ENCODE measurements at regions not wholly inside any gene's neighbourhood (a gene's known extent, or its start where the extent isn't known, plus 50 kb on each side); places are given as distances from the start of the nearest gene placed in this dataset.

DNA sequence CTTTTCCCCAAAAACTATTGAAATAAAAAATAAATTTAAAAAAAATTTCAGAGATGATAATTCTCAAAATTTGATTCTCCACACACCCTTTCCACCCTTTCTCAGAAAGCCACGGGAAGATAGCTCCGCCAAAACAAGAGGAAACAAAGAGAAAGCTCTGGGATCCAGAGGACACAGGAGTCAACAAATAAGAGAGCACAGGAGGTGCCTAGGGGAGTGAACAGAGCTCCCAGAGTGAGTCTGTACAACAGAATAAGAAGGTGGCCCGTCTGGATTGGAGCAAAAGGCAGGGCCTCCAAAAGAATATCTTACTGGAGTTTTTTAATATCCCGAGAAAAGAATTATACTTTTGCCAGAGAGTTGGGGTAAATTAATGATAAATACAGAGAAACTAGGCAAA lies 96.3 kb upstream of the DRD2 start:
- Histone ChIP-seq H3K9ac (no peak overlapping the region), H3K9me2 (ENCODE audit: insufficient read depth) (no peaks in the 10 kb centered on the region), H3K4me1 (ENCODE audit: insufficient read depth) (no peaks in the 10 kb centered on the region), H3K79me2 (ENCODE audit: insufficient read depth) (no peaks in the 10 kb centered on the region), H3K9me3 (ENCODE audit: low read depth) (no peaks in the 10 kb centered on the region), H3K27me3 (replicated peaks; ENCODE audit: insufficient read depth) (peaks cover 18% of the 10 kb centered on the region), H3F3A (ENCODE audit: insufficient read depth) (no peaks in the 10 kb centered on the region), H3K4me3 (no peak overlapping the region), H3K36me3 (ENCODE audit: low read depth) (no peaks in the 10 kb centered on the region), H4K20me1 (ENCODE audit: insufficient read depth) (no peaks in the 10 kb centered on the region), H3K27ac (no peak overlapping the region), H2AFZ (no peak overlapping the region), H3K4me2 (ENCODE audit: unreplicated experiment) (no peak overlapping the region)
- in situ Hi-C loops (cut with MboI): no loop called here
- DNase-seq: no peak
- 49 to 52% methylated on average over 4 of the region's 4 CpGs for WGBS, 2 experiments (ENCODE audit: low coverage in 1 of 2, low lambda C conversion rate in 2 of 2, missing lambda C conversion rate in 2 of 2)
- TF ChIP-seq EZH2 (IDR thresholded peaks at IDR 0.05; ENCODE audit: insufficient read depth, poor library complexity, severe bottlenecking): no peak
- no peak for TF ChIP-seq EZH2phosphoT487 (IDR thresholded peaks at IDR 0.05; ENCODE audit: insufficient read depth, low read depth)

DNA sequence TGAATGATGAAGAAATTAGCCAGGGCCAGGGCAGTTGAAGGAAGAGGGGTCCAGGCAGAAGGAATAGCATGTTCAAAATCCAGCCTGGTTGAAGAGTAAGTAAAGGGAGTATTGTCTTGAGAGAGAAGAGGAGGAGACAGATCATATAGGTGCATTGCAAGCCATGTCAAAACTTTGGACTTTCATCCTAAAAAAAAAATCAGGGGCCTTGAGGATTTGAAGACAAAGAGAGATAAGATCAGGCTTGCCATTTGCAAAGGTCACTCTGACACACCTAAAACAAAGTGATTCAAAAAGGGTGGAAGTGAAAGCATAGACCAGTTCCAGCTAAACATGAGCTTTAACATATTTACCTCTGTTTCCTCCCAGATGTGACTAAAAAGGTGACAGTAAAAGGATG lies 95.7 kb upstream of the DRD2 start:
- no peak overlapping the region for H2AFZ ChIP-seq
- H3F3A ChIP-seq (ENCODE audit: insufficient read depth): no peaks in the 10 kb centered on the region
- H3K4me1 ChIP-seq (ENCODE audit: insufficient read depth): no peaks in the 10 kb centered on the region
- no peak overlapping the region for H3K27ac ChIP-seq
- no peaks in the 10 kb centered on the region for H3K36me3 ChIP-seq (ENCODE audit: low read depth)
- in situ Hi-C loops (cut with MboI): no loop called here
- no peaks in the 10 kb centered on the region for H3K9me3 ChIP-seq (ENCODE audit: low read depth)
- no peaks in the 10 kb centered on the region for H3K79me2 ChIP-seq (ENCODE audit: insufficient read depth)
- TF ChIP-seq EZH2phosphoT487 (IDR thresholded peaks at IDR 0.05; ENCODE audit: insufficient read depth, low read depth) (no peak), EZH2 (IDR thresholded peaks at IDR 0.05; ENCODE audit: insufficient read depth, poor library complexity, severe bottlenecking) (no peak)
- no peak overlapping the region for H3K4me3 ChIP-seq
- no peaks in the 10 kb centered on the region for H3K9me2 ChIP-seq (ENCODE audit: insufficient read depth)
- DNase-seq: no peak
- H3K4me2 ChIP-seq (ENCODE audit: unreplicated experiment): no peak overlapping the region
- peaks cover 23% of the 10 kb centered on the region for H3K27me3 ChIP-seq (replicated peaks; ENCODE audit: insufficient read depth)
- no peak overlapping the region for H3K9ac ChIP-seq
- no peaks in the 10 kb centered on the region for H4K20me1 ChIP-seq (ENCODE audit: insufficient read depth)

- no peak overlapping the region for H3K4me2 ChIP-seq (ENCODE audit: unreplicated experiment)
- H3K9ac ChIP-seq: no peak overlapping the region
- H3K79me2 ChIP-seq (ENCODE audit: insufficient read depth): no peaks in the 10 kb centered on the region
- H3K4me3 ChIP-seq: no peak overlapping the region
- H3K27ac ChIP-seq: no peak overlapping the region
- H4K20me1 ChIP-seq (ENCODE audit: insufficient read depth): no peaks in the 10 kb centered on the region
- no peaks in the 10 kb centered on the region for H3K9me3 ChIP-seq (ENCODE audit: low read depth)
- WGBS, 2 experiments (ENCODE audit: low coverage in 1 of 2, low lambda C conversion rate in 2 of 2, missing lambda C conversion rate in 2 of 2): 50 to 61% methylated on average over 3 of the region's 3 CpGs
- H2AFZ ChIP-seq: no peak overlapping the region
- no peaks in the 10 kb centered on the region for H3F3A ChIP-seq (ENCODE audit: insufficient read depth)
- no peak for DNase-seq
- TF ChIP-seq EZH2phosphoT487 (IDR thresholded peaks at IDR 0.05; ENCODE audit: insufficient read depth, low read depth): no peak
- no peak for TF ChIP-seq EZH2 (IDR thresholded peaks at IDR 0.05; ENCODE audit: insufficient read depth, poor library complexity, severe bottlenecking)
- H3K27me3 ChIP-seq (replicated peaks; ENCODE audit: insufficient read depth): peaks cover 34% of the 10 kb centered on the region
- in situ Hi-C loops (cut with MboI): no loop called here
- no peaks in the 10 kb centered on the region for H3K9me2 ChIP-seq (ENCODE audit: insufficient read depth)
- H3K4me1 ChIP-seq (ENCODE audit: insufficient read depth): no peaks in the 10 kb centered on the region
- no peaks in the 10 kb centered on the region for H3K36me3 ChIP-seq (ENCODE audit: low read depth)
Observed at GRCh38 chr11:113569391-113569790, 94.2 kb upstream of the DRD2 start.

- Histone ChIP-seq H3K79me2 (ENCODE audit: insufficient read depth) (no peaks in the 10 kb centered on the region), H3K9ac (no peak overlapping the region), H3F3A (ENCODE audit: insufficient read depth) (no peaks in the 10 kb centered on the region), H3K27ac (no peak overlapping the region), H2AFZ (no peak overlapping the region), H3K4me3 (no peak overlapping the region), H3K4me2 (ENCODE audit: unreplicated experiment) (no peak overlapping the region), H4K20me1 (ENCODE audit: insufficient read depth) (no peaks in the 10 kb centered on the region), H3K4me1 (ENCODE audit: insufficient read depth) (no peaks in the 10 kb centered on the region), H3K9me3 (ENCODE audit: low read depth) (no peaks in the 10 kb centered on the region), H3K36me3 (ENCODE audit: low read depth) (no peaks in the 10 kb centered on the region), H3K27me3 (replicated peaks; ENCODE audit: insufficient read depth) (peaks cover 37% of the 10 kb centered on the region), H3K9me2 (ENCODE audit: insufficient read depth) (no peaks in the 10 kb centered on the region)
- WGBS, 2 experiments (ENCODE audit: low coverage in 1 of 2, low lambda C conversion rate in 2 of 2, missing lambda C conversion rate in 2 of 2): 49 to 57% methylated on average over 4 of the region's 4 CpGs
- no peak for DNase-seq
- TF ChIP-seq EZH2 (IDR thresholded peaks at IDR 0.05; ENCODE audit: insufficient read depth, poor library complexity, severe bottlenecking) (no peak), EZH2phosphoT487 (IDR thresholded peaks at IDR 0.05; ENCODE audit: insufficient read depth, low read depth) (no peak)
- in situ Hi-C loops (cut with MboI): no loop called here
Observed at GRCh38 chr11:113568566-113568965, 93.4 kb upstream of the DRD2 start.

DNA sequence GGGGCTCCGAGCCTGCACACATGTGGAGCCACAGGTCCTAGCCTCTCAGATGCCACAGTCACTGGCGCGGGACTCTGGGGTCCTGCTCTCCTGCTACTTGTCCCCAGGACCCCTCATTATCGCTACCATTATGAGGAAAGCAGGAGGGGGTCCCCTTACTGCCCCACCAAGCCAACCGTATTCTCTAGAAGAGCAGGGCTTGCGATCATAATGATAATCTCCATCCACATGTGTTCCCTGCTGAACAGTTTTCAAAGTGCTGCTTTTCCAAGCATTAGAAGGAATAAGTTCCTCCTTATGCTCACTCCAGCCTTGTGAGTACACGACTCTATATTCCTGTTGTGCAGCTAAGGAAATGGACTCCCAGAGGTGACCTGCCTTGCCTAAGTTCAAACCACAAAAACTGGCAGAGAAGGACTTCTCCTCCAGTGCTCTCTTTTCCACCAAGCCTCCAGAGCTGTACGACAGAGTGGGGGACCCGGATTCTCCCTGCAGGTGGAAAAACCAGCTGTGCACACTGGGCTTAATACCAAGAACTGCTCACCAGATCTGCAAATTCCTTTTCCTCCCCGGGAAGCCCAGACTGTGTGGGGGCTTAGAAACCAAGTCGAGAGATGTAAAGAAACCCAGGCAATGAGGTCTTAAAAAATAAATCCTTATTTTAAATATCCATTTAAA lies 92.8 kb upstream of the DRD2 start:
- WGBS, 2 experiments (ENCODE audit: low coverage in 1 of 2, low lambda C conversion rate in 2 of 2, missing lambda C conversion rate in 2 of 2): 24 to 26% methylated on average over 11 of the region's 11 CpGs
- in situ Hi-C loops (cut with MboI): no loop called here
- H2AFZ ChIP-seq: no peak overlapping the region

More for the DNA sequence above, 92.8 kb upstream of the DRD2 start:
- H3K4me2 ChIP-seq (ENCODE audit: unreplicated experiment): no peak overlapping the region
- no peaks in the 10 kb centered on the region for H3K9me2 ChIP-seq (ENCODE audit: insufficient read depth)
- H3F3A ChIP-seq (ENCODE audit: insufficient read depth): no peaks in the 10 kb centered on the region
- no peaks in the 10 kb centered on the region for H3K36me3 ChIP-seq (ENCODE audit: low read depth)
- no peak overlapping the region for H3K27ac ChIP-seq
- no peaks in the 10 kb centered on the region for H3K9me3 ChIP-seq (ENCODE audit: low read depth)
- no peak for DNase-seq
- no peak overlapping the region for H3K9ac ChIP-seq
- H3K4me1 ChIP-seq (ENCODE audit: insufficient read depth): no peaks in the 10 kb centered on the region
- TF ChIP-seq EZH2phosphoT487 (IDR thresholded peaks at IDR 0.05; ENCODE audit: insufficient read depth, low read depth) (no peak), EZH2 (IDR thresholded peaks at IDR 0.05; ENCODE audit: insufficient read depth, poor library complexity, severe bottlenecking) (no peak)
- H3K79me2 ChIP-seq (ENCODE audit: insufficient read depth): no peaks in the 10 kb centered on the region
- peaks cover 40% of the 10 kb centered on the region for H3K27me3 ChIP-seq (replicated peaks; ENCODE audit: insufficient read depth)
- no peak overlapping the region for H3K4me3 ChIP-seq
- H4K20me1 ChIP-seq (ENCODE audit: insufficient read depth): no peaks in the 10 kb centered on the region

All from GM23248 (cell line).